ENCODE measurements at regions not wholly inside any gene's neighbourhood (a gene's known extent, or its start where the extent isn't known, plus 50 kb on each side); places are given as distances from the start of the nearest gene placed in this dataset.
A peak's percentile ranks its signal among the peaks of the same experiment; 100 is the strongest.
"Not testable (repeated sequence)": the region's sequence is repeated elsewhere in the genome, so short reads cannot be mapped to it uniquely, and the experiment has no call there.

GRCh38 chr16:50497592-50497991 is 50.6 kb upstream of the NKD1 start:
- no peak for DNase-seq
- intact Hi-C loops (cut with DNase I) = no loop called here

- intact Hi-C loops (cut with DNase I) = no loop called here
These were observed 51.2 kb upstream of the NKD1 start for GRCh38 chr16:50496990-50497389.

DNA sequence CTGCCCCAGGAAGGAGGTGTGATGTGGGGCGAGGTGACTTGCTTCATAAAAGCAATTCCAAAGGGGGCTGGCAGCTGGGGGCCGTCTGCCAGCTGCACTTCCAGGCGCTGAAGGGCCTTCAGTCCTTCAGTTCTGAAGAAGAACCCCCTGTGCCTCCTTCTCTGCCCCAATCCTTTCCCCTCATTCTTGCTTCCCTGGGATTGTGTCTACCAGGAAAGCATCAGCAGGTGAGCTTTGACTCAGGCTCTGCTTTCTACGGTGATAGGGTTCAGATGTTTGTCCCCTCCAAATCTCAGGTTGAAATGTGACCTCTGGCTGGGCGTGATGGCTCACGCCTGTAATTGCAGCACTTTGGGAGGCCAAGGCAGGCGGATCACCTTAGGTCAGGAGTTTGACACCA is 52.5 kb upstream of the NKD1 start:
- intact Hi-C loops (cut with DNase I) = no loop called here
- DNase-seq = peak in 1 of 10 donors; percentile 52

More at GRCh38 chr16:50496990-50497389, 51.2 kb upstream of the NKD1 start:
- DNase-seq = no peak

DNA sequence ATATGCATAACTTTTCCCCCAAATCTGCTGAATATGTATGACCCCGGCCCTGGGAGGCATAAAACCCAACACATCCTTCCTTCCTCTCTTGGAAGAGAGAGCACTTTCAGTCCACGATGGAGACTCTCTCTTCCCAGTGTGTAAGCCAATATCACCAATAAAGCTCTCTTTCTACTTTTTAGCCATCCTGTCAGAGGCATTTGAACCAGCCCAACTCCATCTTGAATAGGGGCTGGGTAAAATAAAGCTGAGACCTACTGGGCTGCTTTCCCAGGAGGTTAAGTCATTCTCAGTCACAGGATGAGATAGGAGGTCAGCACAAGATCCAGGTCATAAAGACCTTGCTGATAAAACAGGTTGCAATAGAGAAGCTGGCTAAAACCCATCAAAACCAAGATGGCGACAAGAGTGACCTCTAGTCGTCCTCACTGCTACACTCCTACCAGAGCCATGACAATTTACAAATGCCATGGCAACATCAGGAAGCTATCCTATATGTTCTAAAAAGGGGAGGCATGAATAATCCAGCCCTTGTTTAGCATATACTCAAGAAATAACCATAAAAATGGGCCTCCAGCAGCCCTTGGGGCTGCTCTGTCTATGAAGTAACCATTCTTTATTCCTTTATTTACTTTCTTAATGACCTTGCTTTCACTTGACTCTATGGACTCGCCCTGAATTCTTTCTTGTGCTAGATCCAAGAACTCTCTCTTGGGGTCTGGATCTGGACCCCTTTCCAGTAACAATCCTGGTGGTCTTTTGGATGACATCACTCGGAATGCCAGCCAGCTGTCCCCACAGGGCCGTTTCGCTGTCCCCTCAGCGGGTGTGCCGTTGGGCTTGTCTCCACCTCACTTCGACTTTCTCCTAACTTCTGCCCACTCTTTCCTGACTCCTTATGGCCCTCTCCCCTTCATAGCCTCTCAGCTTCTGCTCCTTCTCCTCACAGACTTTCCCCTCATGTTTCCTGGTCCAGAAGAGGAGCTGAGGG is 53.4 kb upstream of the NKD1 start:
- intact Hi-C loops (cut with DNase I) = no loop called here
- DNase-seq = peak in 1 of 10 donors; percentile 39

DNA sequence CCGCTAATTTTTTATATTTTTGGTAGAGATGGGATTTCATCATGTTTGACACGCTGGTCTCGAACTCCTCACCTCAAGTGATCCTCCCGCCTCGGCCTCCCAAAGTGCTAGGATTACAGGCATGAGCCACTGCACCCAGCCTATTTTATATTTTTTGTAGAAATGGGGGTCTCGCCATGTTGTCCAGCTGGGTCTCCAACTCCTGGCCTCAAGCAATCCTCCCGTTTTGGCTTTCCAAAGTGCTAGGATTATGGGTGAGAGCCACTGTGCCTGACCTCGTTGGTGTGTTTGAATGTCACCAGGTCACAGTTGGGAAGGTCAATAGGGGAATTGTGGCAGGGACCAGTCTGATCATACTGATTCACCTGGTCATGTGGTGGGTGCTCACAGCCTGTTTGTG is 56.7 kb upstream of the NKD1 start:
- DNase-seq = no peak
- intact Hi-C loops (cut with DNase I) = no loop called here

GRCh38 chr16:50490828-50491227 is 57.4 kb upstream of the NKD1 start:
- intact Hi-C loops (cut with DNase I) = no loop called here
- no peak for DNase-seq

DNA sequence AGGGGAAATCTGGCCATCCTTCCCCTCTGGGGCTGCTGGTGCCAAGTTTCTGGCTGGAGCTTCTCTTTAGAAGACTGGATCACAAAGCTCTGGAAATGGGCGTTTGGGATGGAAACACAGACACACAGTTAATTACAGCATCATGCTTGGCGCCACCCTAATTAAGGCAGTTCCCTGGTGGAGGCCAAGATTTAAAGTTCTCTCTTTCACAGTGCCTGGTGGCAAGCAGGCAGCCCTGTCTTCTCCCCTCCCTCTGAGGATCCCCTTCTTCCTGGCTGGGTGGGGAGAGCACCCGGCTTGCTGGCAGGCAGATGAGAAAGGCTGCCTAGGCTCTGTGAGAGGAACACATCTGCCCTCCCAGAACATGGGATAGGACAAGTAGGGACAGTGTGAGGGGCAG is 59.0 kb upstream of the NKD1 start:
- no peak for DNase-seq
- intact Hi-C loops (cut with DNase I) = no loop called here

- intact Hi-C loops (cut with DNase I) = no loop called here
- no peak for DNase-seq
These were observed 60.7 kb upstream of the NKD1 start for GRCh38 chr16:50487528-50487927.

GRCh38 chr16:50486162-50486561 is 62.0 kb upstream of the NKD1 start:
- intact Hi-C loops (cut with DNase I); DNase-seq: not testable (repeated sequence)

DNA sequence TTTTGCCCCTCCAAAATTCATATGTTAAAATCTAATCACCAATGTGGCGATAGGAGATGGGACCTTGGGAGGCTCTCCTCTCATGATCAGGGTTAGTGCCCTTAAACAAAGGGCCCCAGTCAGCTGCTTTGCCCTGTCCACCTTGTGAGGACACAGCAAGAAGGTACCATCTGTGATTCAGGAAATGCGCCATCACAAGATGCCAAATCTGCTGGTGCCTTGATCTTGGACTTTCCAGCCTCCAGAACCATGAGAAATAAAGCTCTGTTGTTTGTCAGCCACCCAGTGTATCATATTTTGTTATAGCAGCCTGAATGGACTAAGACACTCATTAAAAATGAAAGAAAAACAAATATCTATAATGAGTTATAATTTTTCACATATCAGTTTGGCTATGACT is 63.0 kb upstream of the NKD1 start:
- intact Hi-C loops (cut with DNase I) = no loop called here
- DNase-seq = no peak

- DNase-seq = peak in 1 of 10 donors; percentile 31
- intact Hi-C loops (cut with DNase I) = no loop called here
These were observed 65.9 kb upstream of the NKD1 start for GRCh38 chr16:50482271-50482670.

DNA sequence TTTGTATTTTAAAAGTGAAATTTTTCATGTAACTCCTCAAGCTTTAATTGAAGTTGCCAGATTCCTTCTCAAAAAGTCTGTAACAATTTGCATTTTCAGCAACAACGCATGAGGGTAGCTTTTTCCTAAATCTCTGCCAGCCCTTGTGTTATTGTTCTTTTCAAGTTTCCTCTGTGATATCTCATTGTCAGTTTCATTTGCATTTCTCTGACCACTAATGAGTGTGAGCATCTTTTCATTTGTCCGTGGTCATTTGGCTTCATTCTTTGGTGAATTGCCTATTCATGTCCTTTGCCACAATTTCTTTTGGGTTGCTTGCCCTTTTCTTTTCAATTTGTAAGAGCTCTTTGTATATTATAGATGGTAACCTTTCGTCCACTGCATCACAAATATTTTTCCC is 68.0 kb upstream of the NKD1 start:
- intact Hi-C loops (cut with DNase I) = no loop called here

DNA sequence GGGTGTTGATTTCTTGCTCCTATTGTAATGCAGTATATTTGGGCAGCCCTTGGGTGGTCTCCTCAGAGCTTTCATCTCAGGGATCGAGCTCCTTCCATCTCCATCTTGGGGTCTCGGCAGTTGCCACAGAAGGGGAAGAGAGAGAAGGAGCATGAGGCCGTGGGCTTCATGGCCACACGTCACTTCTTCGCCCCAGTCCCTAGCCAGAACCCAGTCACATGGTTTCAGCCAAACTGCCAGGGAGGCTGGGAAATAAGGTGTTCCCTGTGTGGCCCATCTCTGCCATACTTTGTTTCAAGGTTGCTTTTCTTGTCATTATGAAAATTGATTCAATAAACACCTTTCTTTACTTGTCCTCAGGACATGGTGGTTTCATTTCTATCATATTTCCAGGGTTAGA is 68.4 kb upstream of the NKD1 start:
- intact Hi-C loops (cut with DNase I) = no loop called here
- no peak for DNase-seq

More for the DNA sequence above, 68.0 kb upstream of the NKD1 start:
- no peak for DNase-seq

GRCh38 chr16:50478773-50479149 is 69.4 kb upstream of the NKD1 start:
- intact Hi-C loops (cut with DNase I) = no loop called here
- DNase-seq = peak in 1 of 10 donors; percentile 64

- intact Hi-C loops (cut with DNase I) = no loop called here
These were observed 70.0 kb upstream of the NKD1 start for GRCh38 chr16:50478075-50478772.

DNA sequence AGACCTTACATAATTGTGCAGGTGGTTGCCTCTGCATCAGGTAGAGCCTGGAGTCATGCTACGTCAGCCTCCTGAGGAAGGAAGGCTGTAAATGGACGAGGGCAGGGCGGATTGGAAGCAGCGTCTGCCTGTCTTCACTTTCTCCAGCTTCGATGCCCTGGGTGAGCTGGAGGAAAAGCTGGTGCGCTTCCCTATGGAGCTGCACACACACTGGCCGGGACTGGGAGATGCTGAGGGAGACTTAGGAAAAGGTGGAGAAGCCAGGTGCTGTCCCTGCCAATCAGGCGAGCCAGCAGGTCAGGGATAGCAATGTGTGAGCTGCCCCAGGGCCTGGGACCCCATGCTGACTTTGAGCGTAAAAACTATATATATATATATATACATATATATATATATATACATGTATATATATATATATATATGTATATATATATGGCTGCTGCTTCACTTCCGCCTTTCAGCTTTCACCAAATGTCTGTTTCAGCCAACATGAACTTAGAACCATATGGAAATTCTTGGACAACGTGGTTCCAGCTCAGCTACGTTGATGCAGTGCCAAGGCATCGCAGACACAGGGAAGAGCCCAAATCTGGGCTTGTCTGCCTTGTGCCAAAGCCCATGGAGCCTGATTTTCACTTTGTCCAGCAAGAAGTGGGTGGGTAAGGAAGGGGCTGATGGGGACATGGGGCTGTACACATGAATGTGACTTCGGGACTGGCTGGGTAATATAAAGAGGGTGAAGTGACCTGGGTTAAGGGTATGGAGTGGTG is 71.5 kb upstream of the NKD1 start:
- intact Hi-C loops (cut with DNase I) = no loop called here
- DNase-seq = peak in 1 of 10 donors; percentile 69

More at GRCh38 chr16:50478075-50478772, 70.0 kb upstream of the NKD1 start:
- no peak for DNase-seq

DNA sequence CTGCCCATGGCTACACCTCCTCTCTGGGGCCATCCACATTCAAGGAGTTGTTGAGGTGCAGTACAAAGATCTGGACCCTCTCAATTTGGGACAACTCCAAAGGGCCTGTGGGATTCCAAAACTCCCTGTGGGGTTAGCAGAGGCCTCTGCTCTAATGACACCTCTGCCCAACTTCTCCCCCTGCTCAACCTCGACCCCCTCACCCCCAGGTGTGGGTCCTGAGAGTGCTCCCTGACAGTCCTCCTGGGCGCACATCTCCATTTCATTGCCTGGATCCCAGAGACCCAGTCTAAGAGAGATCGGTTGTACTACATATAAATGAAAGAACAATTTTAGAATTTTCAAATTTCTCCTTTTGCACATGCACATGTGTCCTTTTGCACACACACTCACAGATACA is 73.0 kb upstream of the NKD1 start:
- DNase-seq = peak in 1 of 10 donors; percentile 39
- intact Hi-C loops (cut with DNase I) = no loop called here

DNA sequence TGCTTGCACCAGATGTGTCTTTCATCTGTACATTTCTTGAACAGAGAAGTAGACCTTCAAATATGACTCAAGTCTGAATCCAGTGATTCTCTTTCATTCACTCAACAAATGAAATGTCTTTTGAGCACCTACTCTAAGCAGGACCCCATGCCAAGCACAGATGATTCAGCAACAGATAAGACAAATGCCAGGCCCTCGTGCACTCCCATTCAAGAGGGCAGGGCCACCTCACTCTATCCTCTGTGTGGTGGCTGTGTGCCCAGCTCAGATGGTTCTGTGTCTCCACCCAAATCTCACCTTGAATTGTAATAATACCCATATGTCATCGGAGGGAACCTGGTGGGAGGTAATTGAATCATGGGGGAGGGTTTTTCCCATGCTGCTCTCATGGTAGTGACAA is 74.1 kb upstream of the NKD1 start:
- intact Hi-C loops (cut with DNase I) = no loop called here
- DNase-seq = no peak

DNA sequence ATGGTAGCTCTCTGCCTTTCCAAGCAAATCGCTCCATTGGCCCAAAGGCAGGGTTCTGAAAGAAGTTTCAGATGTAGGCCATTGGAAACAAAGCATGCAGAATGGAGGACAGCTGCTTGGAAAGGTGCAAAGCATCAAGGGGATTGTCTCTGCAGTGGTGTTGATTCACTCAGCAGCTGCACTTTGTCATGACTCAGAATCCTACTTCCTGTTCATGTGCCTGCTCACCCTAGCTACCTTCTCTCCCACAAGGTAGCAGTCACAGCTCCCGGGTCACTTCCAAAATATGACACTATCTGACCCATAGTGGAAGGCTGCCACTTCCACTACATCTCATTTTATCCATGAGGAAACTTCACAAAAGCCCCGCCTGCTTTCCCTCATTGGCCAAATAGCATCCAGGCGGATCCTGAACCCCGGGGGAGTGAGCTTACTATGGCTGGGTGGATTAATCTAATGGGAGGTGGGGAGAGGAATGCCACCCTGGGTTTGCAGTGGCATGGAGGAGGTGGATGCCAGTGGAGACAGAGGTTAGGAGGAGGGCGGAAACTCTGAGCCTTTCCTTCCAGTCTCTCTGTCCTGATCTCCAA is 74.7 kb upstream of the NKD1 start:
- DNase-seq = no peak
- intact Hi-C loops (cut with DNase I) = no loop called here

DNA sequence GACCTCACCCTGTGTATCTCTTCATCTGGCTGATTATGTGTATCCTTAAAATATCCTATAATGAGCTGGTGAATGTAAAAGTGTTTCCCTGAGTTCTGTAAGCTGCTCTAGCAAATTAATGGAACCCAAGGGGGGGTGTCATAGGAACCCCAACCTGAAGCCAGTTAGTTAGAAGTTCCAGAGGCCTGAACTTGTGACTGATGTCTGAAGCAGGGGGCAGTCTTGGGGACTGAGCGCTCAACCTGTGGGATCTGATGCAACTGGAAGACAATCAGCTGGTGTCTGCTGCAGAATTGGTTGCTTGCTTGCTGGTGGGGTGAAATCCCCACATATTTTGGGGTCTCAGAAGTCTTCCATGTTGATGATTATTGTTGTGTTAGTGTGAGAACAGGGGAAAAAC is 75.7 kb upstream of the NKD1 start:
- intact Hi-C loops (cut with DNase I) = no loop called here

DNA sequence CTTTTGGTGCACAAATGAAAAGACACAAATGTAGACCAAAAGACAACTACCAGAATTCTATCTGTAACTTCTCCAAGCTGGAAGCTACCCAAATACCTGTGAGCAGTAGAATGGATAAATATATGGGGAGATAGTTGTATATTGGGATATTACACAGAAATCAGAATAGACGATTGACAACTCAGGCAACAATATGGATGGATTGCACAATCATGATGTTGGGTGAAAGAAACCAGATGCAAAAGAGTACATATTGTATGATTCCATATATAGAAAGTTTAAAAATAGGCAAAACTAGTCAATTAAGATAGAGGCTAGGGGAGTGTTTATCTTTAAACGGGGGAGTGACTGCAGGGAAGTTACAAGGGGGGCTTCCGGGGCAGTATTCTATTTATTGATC is 77.5 kb upstream of the NKD1 start:
- intact Hi-C loops (cut with DNase I) = no loop called here
- DNase-seq = no peak

More for the DNA sequence above, 75.7 kb upstream of the NKD1 start:
- DNase-seq = no peak
